ENCODE measurements at regions not wholly inside any gene's neighbourhood (a gene's known extent, or its start where the extent isn't known, plus 50 kb on each side); places are given as distances from the start of the nearest gene placed in this dataset.

DNA sequence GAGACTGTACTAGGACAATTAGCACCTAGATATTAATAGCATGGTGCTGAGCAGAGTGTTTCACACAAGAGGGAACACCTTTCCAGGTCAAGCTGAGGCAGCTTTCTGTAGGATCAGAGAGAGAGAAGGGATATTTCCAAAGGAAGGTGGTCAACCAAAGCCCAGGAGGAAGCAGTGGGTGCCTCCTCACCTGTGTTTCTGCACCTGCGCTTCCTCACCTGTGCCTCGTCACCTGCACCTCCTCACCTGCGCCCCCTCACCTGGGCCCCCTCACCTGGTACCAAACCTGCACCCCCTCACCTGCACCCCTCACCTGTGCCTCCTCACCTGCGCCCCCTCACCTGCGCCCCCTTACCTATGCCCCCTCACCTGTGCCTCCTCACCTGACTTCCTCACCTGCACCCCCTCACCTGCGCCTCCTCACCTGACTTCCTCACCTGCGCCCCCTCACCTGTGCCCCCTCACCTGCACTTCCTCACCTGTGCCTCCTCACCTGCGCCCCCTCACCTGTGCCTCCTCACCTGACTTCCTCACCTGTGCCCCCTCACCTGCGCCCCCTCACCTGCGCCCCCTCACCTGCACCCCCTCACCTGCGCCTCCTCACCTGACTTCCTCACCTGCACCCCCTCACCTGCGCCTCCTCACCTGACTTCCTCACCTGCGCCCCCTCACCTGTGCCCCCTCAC, 67.9 kb downstream of the TTLL2 start:
- Histone ChIP-seq H3K27me3 (ENCODE audit: low read length) (peaks cover 29% of the 10 kb centered on the region), H3K27ac (ENCODE audit: low read length) (no peak overlapping the region), H3F3A (ENCODE audit: low read length, unreplicated experiment) (no peaks in the 10 kb centered on the region), H3K9me3 (ENCODE audit: low read length) (no peaks in the 10 kb centered on the region), H3K4me1 (ENCODE audit: insufficient read depth, low read length) (no peaks in the 10 kb centered on the region), H3K4me3 (ENCODE audit: low read length) (no peak overlapping the region), H3K9ac (ENCODE audit: low read length) (no peak overlapping the region), H3K4me2 (ENCODE audit: low read length) (no peak overlapping the region), H3K36me3 (ENCODE audit: low read depth, low read length) (no peaks in the 10 kb centered on the region), H4K20me1 (ENCODE audit: low read length) (no peaks in the 10 kb centered on the region), H2AFZ (ENCODE audit: low read length) (no peak overlapping the region), H3K79me2 (ENCODE audit: low read length) (no peaks in the 10 kb centered on the region), H3K9me2 (replicated peaks; ENCODE audit: low read length) (no peaks in the 10 kb centered on the region)
- no peak for DNase-seq
- no peak for ATAC-seq
- POLR2A ChIA-PET (ENCODE audit: unreplicated experiment) = no interaction called here
- CTCF ChIA-PET = no interaction called here
- no TSS peak for BruUV-seq (replicated peaks)
- intact Hi-C loops (cut with micrococcal nuclease) = no loop called here
- TF ChIP-seq EZH2 (IDR thresholded peaks at IDR 0.05; ENCODE audit: low read length, unreplicated experiment) = no peak
- TF ChIP-seq, protein P1, sequence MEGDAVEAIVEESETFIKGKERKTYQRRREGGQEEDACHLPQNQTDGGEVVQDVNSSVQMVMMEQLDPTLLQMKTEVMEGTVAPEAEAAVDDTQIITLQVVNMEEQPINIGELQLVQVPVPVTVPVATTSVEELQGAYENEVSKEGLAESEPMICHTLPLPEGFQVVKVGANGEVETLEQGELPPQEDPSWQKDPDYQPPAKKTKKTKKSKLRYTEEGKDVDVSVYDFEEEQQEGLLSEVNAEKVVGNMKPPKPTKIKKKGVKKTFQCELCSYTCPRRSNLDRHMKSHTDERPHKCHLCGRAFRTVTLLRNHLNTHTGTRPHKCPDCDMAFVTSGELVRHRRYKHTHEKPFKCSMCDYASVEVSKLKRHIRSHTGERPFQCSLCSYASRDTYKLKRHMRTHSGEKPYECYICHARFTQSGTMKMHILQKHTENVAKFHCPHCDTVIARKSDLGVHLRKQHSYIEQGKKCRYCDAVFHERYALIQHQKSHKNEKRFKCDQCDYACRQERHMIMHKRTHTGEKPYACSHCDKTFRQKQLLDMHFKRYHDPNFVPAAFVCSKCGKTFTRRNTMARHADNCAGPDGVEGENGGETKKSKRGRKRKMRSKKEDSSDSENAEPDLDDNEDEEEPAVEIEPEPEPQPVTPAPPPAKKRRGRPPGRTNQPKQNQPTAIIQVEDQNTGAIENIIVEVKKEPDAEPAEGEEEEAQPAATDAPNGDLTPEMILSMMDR (conservative IDR thresholded peaks at IDR 0.05; ENCODE audit: low read depth, low read length) = no peak
- no peak for TF ChIP-seq EZH2phosphoT487 (IDR thresholded peaks at IDR 0.05; ENCODE audit: borderline replicate concordance, low read length)

DNA sequence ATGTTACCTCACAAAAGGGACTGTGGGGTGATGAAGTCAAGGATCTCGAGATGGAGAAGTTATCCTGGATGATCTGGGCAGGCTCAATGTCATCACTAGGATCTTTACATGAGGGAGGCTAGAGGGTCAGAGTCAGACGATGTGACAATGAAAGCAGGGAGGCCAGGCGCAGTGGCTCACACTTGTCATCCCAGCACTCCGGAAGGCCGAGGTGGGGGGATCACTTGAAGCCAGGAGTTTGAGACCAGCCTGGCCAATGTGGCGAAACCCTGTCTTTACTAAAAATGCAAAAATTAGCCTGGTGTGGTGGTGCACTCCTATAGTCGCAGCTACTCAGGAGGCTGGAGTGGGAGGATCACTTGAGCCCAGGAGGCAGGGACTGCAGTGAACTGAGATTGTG, 68.8 kb downstream of the TTLL2 start:
- H3F3A ChIP-seq (ENCODE audit: low read length, unreplicated experiment) = no peaks in the 10 kb centered on the region
- ChIA-PET CTCF (no interaction called here), POLR2A (ENCODE audit: unreplicated experiment) (no interaction called here)
- no peaks in the 10 kb centered on the region for H3K36me3 ChIP-seq (ENCODE audit: low read depth, low read length)
- H3K9me3 ChIP-seq (ENCODE audit: low read length) = no peaks in the 10 kb centered on the region
- H4K20me1 ChIP-seq (ENCODE audit: low read length) = no peaks in the 10 kb centered on the region
- no TSS peak for BruUV-seq (replicated peaks)
- no peaks in the 10 kb centered on the region for H3K79me2 ChIP-seq (ENCODE audit: low read length)
- H3K9me2 ChIP-seq (replicated peaks; ENCODE audit: low read length) = no peaks in the 10 kb centered on the region
- H3K27ac ChIP-seq (ENCODE audit: low read length) = no peak overlapping the region
- DNase-seq = no peak
- no peak overlapping the region for H3K4me2 ChIP-seq (ENCODE audit: low read length)
- H3K9ac ChIP-seq (ENCODE audit: low read length) = no peak overlapping the region
- intact Hi-C loops (cut with micrococcal nuclease) = no loop called here
- no peak overlapping the region for H2AFZ ChIP-seq (ENCODE audit: low read length)
- H3K4me1 ChIP-seq (ENCODE audit: insufficient read depth, low read length) = no peaks in the 10 kb centered on the region
- TF ChIP-seq EZH2phosphoT487 (IDR thresholded peaks at IDR 0.05; ENCODE audit: borderline replicate concordance, low read length) (no peak), EZH2 (IDR thresholded peaks at IDR 0.05; ENCODE audit: low read length, unreplicated experiment) (no peak)
- TF ChIP-seq, protein P1 (conservative IDR thresholded peaks at IDR 0.05; ENCODE audit: low read depth, low read length) = no peak
- no peak for ATAC-seq
- H3K4me3 ChIP-seq (ENCODE audit: low read length) = no peak overlapping the region
- H3K27me3 ChIP-seq (ENCODE audit: low read length) = peaks cover 39% of the 10 kb centered on the region

- DNase-seq = no peak
- no peaks in the 10 kb centered on the region for H3K36me3 ChIP-seq (ENCODE audit: low read depth, low read length)
- H3K4me1 ChIP-seq (ENCODE audit: insufficient read depth, low read length) = no peaks in the 10 kb centered on the region
- H4K20me1 ChIP-seq (ENCODE audit: low read length) = no peaks in the 10 kb centered on the region
- H3F3A ChIP-seq (ENCODE audit: low read length, unreplicated experiment) = no peaks in the 10 kb centered on the region
- ChIA-PET POLR2A (ENCODE audit: unreplicated experiment) (no interaction called here), CTCF (no interaction called here)
- no peak overlapping the region for H3K27ac ChIP-seq (ENCODE audit: low read length)
- no peak overlapping the region for H2AFZ ChIP-seq (ENCODE audit: low read length)
- BruUV-seq (replicated peaks) = no TSS peak
- intact Hi-C loops (cut with micrococcal nuclease) = no loop called here
- H3K9me2 ChIP-seq (replicated peaks; ENCODE audit: low read length) = no peaks in the 10 kb centered on the region
- H3K4me2 ChIP-seq (ENCODE audit: low read length) = no peak overlapping the region
- H3K4me3 ChIP-seq (ENCODE audit: low read length) = no peak overlapping the region
- TF ChIP-seq EZH2 (IDR thresholded peaks at IDR 0.05; ENCODE audit: low read length, unreplicated experiment) = no peak
- TF ChIP-seq, protein P1 (conservative IDR thresholded peaks at IDR 0.05; ENCODE audit: low read depth, low read length) = no peak
- peaks cover 45% of the 10 kb centered on the region for H3K27me3 ChIP-seq (ENCODE audit: low read length)
- no peaks in the 10 kb centered on the region for H3K79me2 ChIP-seq (ENCODE audit: low read length)
- no peaks in the 10 kb centered on the region for H3K9me3 ChIP-seq (ENCODE audit: low read length)
- no peak overlapping the region for H3K9ac ChIP-seq (ENCODE audit: low read length)
- no peak for ATAC-seq
These were observed 69.5 kb downstream of the TTLL2 start for GRCh38 chr6:167394339-167394738.
